ENCODE measurements at regions not wholly inside any gene's neighbourhood (a gene's known extent, or its start where the extent isn't known, plus 50 kb on each side); places are given as distances from the start of the nearest gene placed in this dataset.
"Not testable (repeated sequence)": the region's sequence is repeated elsewhere in the genome, so short reads cannot be mapped to it uniquely, and the experiment has no call there.

DNA sequence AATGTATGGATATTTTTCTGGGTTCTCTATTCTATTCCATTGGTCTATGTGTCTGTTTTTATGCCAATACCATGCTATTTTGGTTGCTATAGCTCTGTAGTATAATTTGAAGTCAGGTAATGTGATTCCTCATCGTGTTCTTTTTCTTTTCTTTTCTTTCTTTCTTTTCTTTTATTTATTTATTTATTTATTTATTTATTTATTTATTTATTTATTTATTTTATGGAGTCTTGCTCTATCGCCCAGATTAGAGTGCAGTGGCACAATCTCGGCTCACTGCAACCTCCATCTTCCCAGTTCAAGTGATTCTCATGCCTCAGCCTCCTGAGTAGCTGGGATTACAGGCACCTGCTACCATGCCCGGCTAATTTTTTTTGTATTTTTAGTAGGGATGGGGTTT lies 315.2 kb downstream of the SV2B start:
- DNase-seq, result not testable (repeated sequence)

DNA sequence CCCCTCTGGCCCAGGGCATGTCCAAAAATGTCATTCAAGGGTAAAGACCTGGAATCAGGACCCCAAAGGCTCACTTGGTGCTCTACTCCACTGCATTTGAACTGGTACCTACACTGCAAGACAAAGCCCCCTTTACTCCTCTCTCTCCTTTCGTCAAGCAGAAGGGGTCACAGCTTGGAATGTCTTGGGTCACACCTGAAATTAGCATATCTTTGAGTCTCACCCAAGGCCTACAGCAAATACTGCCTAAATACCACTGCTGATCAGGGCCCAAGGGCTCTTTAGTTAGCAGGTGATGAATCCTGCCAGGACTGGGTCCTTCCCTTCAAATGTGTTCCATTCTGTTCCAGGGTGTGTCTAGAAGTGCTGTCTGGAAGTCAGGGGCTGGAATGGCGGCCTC lies 320.6 kb downstream of the SV2B start:
- no peak for DNase-seq

DNA sequence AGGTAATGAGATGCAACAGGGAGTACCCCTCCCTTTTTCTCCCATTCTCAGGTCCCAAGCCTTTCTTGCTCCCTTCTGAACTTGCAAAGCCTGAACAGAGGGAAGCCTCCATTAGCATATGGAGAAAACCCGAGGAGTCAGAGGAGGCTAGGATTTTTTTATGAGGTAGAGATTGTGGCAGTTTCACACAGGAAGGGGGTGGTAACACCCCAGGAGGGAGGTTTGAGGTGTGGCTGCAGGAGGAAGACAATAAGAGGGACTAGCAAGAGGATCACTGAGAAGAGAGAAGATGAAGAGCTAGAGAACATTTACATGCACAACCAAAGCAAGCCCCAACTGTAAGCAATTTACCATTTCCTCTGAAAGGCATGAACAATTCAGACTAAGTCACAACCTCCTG lies 322.7 kb downstream of the SV2B start:
- no peak for DNase-seq

DNA sequence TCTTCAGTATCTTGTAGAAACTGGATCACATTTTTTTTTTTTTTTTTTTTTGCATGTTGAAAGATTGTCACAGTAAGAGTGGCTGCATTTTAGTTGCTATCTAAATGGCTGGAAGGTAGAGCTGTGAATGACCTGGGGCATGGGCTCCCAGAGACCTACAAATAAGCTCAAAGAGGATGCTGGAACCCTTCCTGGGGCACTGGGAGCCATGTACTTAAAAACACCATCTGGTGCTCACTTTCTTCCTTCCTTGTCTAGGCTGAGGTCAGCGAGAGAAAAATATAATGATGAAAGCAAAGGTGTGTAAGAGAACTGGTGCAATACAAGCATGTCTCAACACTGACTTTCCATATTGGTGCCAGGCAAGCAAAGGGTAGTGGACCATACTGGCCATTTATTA lies 323.9 kb downstream of the SV2B start:
- no peak for DNase-seq

DNA sequence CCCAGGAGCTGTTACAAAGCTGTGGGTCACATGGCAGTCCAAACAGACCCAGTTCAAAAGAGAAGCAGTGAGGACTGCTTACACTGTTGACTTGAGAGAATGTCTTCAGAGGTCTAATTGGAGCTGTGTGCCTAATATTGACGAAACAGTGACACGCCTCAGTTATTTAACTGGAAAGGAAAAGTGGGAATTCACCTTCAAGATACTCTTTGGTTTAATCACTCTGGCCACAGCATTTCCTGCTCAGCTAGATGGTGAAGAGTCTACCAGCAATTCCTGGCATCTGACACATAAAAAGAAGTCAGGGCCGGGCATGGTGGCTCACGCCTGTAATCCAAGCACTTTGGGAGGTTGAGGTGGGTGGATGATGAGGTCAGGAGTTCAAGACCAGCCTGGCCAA lies 326.4 kb downstream of the SV2B start:
- DNase-seq, result no peak

DNA sequence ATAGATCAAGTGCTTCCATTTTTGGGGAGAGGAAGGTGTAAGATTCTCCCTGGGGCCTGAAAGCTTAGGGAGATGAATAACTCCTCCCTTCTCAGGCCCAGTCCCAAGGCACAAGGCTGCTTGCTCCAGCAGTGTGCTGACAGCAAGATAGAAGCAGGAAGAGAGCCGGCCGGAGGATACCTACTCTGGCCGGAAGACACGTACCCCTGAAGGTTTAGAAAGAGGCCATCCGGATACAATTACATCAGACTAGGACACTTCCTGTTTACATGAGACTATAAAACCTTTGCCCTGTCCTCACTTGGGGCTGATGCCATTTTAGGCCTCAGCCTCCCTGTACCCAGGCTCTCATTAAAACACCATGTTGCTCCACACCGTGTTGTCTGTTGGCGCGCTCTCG lies 329.9 kb downstream of the SV2B start:
- DNase-seq, result no peak

DNA sequence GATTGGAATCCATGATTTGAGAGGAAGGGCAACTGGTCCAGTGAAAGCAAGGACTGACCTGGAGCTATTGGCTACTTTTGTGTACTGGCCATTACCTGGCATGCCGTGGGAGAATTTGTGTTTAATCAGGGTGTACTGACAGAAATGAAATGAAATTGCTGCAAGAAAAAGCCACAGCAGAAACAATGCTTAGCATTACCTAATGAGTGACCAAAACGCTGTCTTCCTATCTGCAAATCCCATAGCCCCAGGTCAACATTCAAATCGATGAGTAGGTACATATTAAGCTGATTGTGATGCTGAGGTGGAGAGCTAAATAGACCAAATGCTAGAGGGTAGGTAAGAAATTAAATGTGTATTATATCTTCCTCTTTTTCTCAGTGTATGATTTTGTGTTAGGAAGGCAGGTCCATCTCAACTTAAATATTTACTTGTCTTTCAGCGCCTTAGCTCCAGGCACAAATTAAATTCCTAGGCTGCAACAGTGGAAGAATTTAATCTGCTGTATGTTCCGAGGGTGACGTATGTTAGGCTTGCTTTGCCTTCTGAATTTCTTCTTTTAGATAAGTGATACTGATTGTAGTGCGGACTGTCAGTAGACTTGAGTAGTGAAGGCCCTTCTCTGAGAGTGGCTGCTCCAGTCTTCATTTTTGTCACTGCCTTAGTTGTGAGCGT lies 331.1 kb downstream of the SV2B start:
- no peak for DNase-seq

DNA sequence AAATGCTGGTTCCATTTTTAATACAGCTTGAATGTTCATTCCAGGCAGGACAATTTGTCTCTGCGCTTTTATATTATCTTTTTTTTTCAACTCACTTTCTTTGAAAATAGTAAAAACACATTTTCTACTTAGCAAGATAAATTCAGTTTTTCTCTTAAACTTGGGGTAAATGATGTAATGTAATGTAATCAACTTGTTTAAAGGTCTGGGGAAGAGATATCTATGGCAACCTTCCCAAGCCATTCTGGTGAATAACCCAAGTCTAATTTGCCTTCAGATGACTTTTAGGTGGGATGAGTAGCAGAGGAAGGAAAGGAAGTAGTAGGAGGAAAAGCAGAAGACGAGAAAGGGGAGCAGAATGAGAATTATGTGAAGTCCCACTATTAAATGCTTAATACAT lies 335.1 kb downstream of the SV2B start:
- DNase-seq, result no peak

DNA sequence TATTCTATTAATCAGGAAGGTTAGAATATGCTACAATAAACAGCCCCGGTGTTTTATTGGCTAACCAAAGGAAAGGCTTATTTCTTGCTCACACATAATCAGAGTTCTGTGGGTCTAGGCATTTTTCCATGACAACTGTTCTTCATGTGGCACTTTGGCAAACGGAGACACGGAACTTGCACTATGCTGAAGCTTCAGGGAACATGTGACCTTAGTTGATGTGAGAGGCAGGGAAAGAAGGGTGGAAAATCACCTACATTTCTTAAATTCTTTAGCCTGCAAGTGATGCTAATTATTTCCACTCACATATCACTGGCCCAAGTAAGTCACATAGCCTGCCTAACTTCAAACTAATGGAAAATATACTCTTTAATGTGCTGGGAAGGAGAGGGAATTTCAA lies 344.6 kb downstream of the SV2B start:
- no peak for DNase-seq

DNA sequence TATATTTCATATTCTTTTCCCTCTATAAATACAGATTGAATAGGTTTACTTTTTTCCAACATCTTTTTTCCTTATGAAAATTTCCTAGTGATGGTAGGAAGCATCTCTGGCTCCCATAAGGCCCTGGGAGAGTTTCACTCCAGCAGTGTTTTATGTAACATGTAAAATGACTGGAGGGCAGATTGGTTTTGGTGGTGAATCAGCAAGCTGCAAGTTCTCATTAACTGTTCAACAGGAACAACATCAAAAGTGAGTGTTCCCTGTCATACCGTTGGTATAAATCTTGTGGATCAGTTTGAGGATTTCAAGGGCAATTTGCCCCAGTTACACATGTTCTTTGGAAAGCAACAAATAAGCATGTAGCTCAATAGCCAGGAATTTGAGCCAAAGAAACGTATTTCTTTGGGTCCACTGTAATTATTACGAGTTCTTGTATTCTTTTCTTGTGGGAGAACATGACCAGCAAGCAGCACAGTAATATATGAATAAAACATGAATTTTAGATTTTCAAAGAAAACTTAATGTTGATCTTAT lies 345.7 kb downstream of the SV2B start:
- no peak for DNase-seq

DNA sequence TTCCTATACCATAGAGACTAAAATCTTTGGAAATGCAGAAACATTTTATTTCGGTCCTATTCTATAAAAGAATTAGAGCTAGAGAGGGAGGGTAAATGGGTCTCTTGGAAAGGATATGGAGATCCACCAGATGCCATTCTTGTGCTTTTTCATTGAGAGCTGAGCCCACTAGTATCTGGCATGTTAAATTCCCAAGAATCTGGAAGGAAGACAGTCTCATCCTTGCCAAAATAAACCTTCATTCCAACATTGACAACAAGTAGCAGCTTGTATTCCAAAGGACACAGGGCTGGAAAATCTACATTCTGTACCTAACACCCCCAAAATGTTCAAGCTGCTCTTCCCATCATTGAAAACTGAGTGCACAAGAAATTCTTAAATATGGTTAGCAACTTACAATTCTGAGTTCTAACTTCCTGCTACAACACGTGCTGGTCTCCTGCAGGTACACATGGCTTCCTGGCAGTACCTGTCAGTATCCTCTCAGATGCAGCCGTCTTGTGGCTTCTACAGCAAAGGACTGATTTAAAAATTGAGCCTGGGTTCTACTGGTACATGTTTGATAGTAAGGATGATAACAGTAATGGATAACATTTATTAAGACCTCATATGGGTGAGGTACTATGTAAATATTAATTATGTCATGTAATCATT lies 348.1 kb downstream of the SV2B start:
- no peak for DNase-seq

DNA sequence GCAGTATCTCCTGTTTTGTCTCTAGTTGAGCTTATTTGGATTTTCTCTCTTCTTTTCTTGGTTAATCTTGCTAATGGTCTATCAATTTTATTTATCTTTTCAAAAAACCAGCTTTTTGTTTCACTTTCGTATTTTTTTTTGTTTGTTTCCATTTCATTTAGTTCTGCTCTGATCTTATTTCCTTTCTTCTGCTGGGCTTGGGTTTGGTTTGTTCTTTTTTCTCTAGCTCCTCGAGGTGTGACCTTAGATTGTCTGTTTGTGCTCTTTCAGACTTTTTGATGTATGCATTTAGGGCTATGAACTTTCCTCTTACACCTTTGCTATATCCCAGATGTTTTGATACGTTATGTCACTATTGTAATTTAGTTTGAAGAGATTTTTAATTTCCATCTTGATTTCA lies 353.3 kb downstream of the SV2B start:
- not testable (repeated sequence) for DNase-seq

DNA sequence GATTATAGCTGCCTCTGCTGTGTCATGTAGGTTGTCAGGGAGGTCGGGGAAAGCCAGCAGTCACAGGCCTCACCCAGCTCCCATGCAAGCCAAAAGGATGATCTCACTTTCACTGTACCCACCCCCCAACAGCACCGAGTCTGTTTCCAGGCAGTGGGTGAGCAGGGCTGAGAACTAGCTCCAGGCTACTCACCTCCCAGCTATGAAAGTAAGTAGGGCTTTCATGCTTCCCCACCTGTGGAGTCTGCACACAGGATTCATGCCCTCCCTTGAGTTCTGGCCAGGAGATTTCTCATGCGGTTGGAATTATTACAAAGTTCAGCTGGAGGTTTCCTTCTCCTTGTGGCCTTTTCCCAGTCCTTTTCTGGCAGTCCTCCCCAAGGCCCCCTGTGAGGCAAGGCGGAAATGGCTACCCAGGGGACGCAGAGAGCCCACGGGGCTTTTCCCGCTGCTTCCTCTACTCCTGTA lies 356.2 kb downstream of the SV2B start:
- no peak for DNase-seq

DNA sequence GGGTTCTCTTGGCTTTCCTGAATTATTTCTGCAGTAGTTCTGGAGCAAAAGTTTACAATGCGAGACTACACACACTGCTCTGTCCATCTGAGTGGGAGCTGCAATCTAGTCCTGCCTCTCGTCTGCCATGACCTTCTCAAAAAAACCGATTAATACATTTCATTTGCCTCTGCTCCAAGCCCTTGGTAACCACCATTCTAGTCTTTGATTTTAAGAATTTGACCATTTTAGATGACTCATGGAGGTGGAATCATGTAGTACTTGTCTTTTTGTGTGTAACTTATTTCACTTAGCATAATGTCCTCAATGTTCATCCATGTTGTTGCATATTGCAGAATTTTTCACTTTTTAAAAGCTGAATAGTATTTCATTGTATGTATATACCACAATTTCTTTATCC lies 356.9 kb downstream of the SV2B start:
- DNase-seq, result no peak

DNA sequence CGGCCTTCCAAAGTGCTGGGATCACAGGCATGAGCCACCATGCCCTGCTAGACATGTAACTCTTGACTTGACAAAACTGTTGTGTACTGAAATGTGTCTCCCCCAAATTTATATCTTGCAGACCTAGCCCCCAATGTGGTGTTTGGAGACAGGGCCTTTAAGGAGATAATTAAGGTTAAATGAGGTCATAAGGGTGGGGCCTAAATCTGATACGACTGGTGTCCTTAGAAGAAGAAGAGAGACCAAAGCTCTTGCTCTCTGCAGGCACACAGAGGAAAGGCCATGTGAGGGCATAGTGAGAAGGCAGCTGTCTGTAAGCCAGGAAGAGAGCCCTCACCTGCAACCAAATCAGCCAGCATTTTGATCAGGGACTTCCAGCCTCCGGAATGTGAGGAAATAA lies 361.3 kb downstream of the SV2B start:
- peak; percentile 51 for DNase-seq

DNA sequence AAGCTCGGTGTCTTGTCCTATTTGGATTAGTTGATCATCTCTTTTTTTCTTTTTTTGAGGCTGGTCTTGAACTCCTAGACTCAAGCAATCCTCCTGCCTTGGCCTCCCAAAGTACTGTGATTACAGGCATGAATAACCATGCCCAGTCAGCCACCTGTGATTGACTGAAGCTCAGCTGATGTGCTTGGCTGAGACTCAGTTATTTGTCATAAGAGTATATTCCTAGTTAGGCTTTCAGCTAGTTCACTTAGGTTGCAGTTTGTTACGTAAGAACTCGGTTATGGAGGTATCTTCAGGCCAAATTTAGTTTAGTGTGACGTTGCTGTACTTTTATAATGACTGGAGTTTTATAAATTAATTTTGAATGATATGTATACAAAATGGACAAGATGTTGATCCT lies 365.0 kb downstream of the SV2B start:
- DNase-seq, result no peak

DNA sequence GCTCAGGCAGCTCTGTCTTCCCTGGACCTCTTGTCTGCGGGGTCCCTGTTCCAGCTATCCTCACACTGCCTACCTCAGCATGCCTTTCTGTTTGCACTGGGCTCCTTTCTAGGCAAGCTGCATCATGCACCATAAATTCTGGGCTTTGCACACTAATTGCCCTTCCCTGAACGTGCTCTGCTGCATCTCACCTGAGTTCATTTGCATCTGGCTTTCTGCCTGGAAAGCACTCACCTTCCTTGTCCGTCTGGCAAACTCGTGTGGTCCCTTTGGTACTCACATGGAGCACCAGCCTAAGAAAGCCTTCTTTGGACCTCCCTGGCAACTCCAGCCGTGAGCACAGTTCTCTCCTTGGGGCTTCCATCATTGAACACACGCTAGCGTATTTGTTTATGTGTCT lies 365.6 kb downstream of the SV2B start:
- DNase-seq, result no peak

DNA sequence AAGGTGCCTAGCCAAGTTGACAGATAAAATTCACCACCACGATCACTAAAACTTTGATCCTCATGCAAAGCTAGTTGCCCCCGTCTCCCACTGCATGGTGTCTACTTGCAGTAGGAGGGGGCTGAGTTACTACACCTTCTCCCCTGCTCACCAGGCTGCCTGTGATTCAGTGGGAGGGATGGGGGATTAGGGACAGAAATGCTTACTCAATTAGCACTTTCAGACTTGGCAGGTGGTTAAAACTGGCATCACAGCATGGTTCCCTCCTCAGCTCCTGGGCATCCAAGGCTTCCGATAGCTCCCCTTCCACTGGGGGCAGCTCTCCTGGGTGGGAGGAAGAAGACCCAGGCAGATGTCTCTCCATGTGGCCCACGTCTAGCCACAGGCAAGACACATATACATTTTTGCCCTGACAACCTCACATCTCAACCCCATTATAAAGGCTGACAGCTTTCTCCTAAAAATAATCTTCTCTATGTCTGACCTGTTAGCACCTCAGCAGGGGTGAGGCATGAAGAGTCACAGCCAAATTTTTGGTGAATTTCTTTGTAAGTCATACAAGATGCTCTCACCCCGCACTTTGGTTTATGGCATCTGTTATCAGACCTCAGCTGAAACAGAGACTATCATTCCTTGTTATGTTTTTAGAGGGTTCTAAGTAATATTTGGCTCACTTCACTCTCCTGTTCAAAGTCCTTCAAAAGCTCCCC lies 369.0 kb downstream of the SV2B start:
- no peak for DNase-seq

DNA sequence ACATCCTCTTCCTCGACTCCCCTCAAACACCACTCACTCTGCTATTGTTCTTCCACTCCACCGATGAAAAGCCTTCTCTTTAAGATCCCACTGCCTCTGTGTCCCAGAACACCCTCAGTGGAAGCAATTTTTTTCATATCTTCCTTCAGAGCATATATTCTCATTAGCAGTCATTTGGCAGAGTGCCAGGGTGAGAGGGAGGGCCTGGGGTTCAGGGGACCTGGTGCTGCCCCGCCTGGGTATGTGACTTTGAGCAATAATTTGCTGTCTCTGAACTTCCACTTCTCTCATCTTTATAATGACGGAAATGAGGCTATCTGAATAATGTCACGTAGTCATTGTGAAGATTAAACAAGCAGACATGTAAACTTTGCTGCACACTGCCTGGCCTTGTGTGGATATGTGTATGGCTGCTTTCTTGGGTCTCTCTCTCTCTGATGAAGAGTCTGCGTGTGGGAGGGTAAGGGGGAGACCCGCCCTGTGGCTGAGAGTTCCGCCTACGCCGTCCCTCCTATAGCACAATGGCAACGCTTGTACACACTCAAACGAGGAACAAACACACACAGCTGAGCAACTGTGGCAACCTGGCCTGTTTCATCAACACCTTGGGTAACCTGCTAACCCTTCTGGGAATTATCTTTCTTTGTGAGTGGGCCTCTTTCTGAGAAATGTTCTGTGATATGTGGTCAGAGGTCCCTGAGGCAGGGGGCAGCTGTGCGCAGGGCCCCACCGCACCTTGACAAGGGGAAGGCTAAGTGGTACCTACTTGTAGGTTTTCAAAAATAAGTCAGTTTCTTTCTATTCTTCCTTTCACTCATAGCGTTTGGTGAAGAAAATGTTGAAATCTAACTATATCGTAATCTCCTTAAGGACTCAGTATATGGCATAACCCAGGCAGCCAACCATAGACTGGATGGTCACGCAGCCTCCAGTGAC lies 369.8 kb downstream of the SV2B start:
- peak; percentile 60 for DNase-seq

DNA sequence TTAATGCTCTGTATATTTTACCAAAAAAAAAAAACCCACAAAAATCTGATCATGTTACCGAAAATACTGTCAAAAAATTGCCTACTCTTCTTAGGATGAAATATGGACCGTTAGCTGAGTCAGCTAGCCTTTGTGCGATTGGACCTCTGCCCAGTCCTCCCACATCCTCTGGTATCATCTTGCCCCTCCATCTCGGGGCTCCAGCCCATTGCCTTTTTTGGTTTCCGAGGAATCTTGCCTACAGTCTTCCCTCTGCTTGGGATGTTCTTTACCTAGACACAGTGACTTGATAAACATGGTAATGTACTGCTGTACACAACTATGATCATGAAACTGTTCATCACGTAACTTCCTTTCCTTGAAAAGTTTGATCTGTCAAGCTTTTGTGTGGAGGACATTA lies 371.4 kb downstream of the SV2B start:
- peak; percentile 75 for DNase-seq

DNA sequence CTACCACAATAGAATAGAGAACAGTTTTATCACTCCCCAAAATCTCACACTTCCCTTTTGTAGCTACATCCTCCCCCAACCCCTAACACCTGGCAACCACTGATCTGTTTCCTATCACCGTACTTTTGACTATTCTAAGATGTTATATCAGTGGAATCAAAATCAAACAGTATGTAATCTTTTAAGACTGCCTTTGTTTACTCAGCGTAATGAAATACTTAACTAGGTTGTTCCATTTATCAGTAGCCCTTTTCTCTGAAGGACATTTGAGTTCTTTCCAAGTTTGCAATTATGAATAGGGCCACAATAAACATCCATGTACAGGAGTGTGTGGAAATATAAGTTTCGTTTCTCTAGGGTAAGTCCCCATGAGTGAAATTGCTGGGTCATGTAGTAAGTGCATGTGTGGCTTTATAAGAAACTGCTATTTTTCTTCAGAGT lies 372.3 kb downstream of the SV2B start:
- peak; percentile 61 for DNase-seq

DNA sequence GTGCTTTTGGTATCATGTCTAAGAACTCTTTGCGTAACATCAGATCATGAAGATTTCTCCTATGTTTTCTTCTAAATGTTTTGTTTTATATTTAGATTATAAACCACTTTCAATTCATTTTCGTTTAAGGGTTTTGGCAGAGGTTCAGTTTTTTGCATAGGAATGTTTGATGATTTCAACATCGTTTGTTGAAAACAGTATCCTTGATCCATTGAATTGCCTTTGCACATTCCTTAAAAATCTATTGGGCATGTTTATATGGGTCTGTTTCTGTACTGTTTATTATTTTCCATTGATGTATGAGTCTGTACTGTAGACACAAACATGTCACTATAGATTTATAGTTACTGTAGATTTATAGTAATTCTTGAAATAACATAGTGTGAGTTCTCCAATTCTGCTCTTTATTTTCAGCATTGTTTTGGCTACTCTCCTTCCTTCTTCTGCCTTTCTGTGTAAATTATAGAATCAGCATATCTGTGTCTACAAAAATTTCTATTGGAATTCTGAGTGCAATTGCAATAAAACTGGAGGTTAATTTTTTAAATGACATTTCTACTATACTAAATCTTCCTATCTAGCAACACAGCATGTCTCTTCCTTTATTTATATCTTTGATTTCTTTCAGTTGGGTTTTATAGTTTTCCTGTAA lies 374.0 kb downstream of the SV2B start:
- no peak for DNase-seq
